Neural progenitor cell (in vitro differentiated cells): ENCODE measurements at regions not wholly inside any gene's neighbourhood (a gene's known extent, or its start where the extent isn't known, plus 50 kb on each side); places are given as distances from the start of the nearest gene placed in this dataset.

Source experiments
- DNase-seq: peaks from one replicate; pipeline ENCODE4 v3.0.0-alpha.2; 2016; ENCODE audit warnings: low spot score
- H2AFZ ChIP-seq: fragments of 200-600 bp; sonication (generic); replicated peaks from 2 replicates; pipeline ENCODE4 v1.6.1; 2016; ENCODE audit warnings: antibody characterized with exemption
- H3F3A ChIP-seq: fragments of 200-600 bp; sonication (generic); 2 replicates; pipeline ENCODE4 v1.6.1; 2016; ENCODE audit warnings: antibody characterized with exemption, low read depth
- H3K27ac ChIP-seq: fragments of 200-600 bp; sonication (generic); 2 replicates; pipeline ENCODE4 v1.5.1; 2016; ENCODE audit warnings: mild to moderate bottlenecking
- H3K27me3 ChIP-seq: fragments of 200-600 bp; sonication (generic); 2 replicates; pipeline ENCODE4 v1.6.1; 2016; ENCODE audit warnings: mild to moderate bottlenecking, moderate library complexity
- H3K36me3 ChIP-seq: fragments of 200-600 bp; sonication (generic); 2 replicates; pipeline ENCODE4 v1.5.1; 2016
- H3K4me1 ChIP-seq: fragments of 200-600 bp; sonication (generic); 2 replicates; pipeline ENCODE4 v1.6.1; 2016; ENCODE audit warnings: mixed run types
- H3K4me2 ChIP-seq: fragments of 200-600 bp; sonication (generic); 2 replicates; pipeline ENCODE4 v1.6.1; 2016
- H3K4me3 ChIP-seq: fragments of 200-600 bp; sonication (generic); 2 replicates; pipeline ENCODE4 v1.5.1; 2016
- H3K79me2 ChIP-seq: fragments of 200-600 bp; sonication (generic); 2 replicates; pipeline ENCODE4 v1.6.1; 2016; ENCODE audit warnings: low read depth
- H3K9ac ChIP-seq: fragments of 200-600 bp; sonication (generic); 2 replicates; pipeline ENCODE4 v1.6.1; 2016
- H3K9me3 ChIP-seq: fragments of 200-600 bp; sonication (generic); 2 replicates; pipeline ENCODE4 v1.5.1; 2016; ENCODE audit warnings: low read depth
- H4K20me1 ChIP-seq: fragments of 200-600 bp; sonication (generic); 2 replicates; pipeline ENCODE4 v1.6.1; 2016; ENCODE audit warnings: low read depth
- H3K27ac Mint-ChIP-seq: 3 replicates; pipeline ENCODE4 v1.8.0; 2021; ENCODE audit warnings: mixed read lengths
- H3K27me3 Mint-ChIP-seq: 2 replicates; pipeline ENCODE4 v1.8.0; 2022; ENCODE audit warnings: low read depth, mild to moderate bottlenecking, inconsistent platforms, moderate library complexity, mixed read lengths; ENCODE audit not compliant: insufficient read depth
- H3K36me3 Mint-ChIP-seq: 3 replicates; pipeline ENCODE4 v1.8.0; 2021; ENCODE audit warnings: mixed read lengths
- H3K4me1 Mint-ChIP-seq: 3 replicates; pipeline ENCODE4 v1.8.0; 2021; ENCODE audit warnings: mixed read lengths
- H3K4me3 Mint-ChIP-seq: 3 replicates; pipeline ENCODE4 v1.8.0; 2021; ENCODE audit warnings: mild to moderate bottlenecking, moderate library complexity, mixed read lengths
- H3K9me3 Mint-ChIP-seq: 3 replicates; pipeline ENCODE4 v1.8.0; 2020; ENCODE audit warnings: mixed read lengths
- EZH2 ChIP-seq: fragments of 200-600 bp; sonication (generic); IDR thresholded peaks from 2 replicates; pipeline ENCODE4 v1.6.1; 2017; ENCODE audit warnings: antibody characterized with exemption, mild to moderate bottlenecking, moderate library complexity
- EZH2phosphoT487 ChIP-seq: fragments of 200-600 bp; sonication (generic); IDR thresholded peaks from 2 replicates; pipeline ENCODE4 v1.6.1; 2017; ENCODE audit warnings: antibody characterized with exemption
- TF ChIP-seq, protein P1 (sequence below): fragments of 200-600 bp; sonication (generic); IDR thresholded peaks from 2 replicates; pipeline ENCODE4 v1.5.1; 2017; ENCODE audit warnings: antibody characterized with exemption, mild to moderate bottlenecking

DNA sequence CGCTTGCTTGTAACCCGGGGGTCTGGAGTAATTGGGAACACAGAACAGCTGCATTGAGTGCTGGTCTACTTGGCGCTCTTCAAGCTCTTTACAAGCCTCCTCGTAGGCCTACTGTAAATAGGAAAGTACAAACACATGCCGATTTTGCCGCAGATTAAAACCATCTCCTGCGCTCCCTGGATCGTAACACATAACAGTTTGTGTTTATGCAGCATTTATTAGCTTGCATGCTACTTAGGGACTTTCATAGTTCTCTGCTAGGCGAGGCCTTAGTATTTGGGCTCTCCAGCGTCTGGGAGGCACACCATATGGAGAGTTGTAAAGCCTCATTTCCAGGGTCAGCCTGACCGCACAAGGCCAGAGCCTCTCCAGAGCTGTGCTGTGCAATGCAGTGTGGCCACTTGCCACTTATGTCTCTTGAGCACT lies 84.0 kb upstream of the HAAO start:
- H3K36me3 Mint-ChIP-seq: no peaks in the 10 kb centered on the region

GRCh38 chr2:42875880-42876279 lies 83.5 kb upstream of the HAAO start:
- no peaks in the 10 kb centered on the region for H3K9me3 Mint-ChIP-seq
- TF ChIP-seq EZH2phosphoT487 (no peak), EZH2 (no peak)
- TF ChIP-seq, protein P1, sequence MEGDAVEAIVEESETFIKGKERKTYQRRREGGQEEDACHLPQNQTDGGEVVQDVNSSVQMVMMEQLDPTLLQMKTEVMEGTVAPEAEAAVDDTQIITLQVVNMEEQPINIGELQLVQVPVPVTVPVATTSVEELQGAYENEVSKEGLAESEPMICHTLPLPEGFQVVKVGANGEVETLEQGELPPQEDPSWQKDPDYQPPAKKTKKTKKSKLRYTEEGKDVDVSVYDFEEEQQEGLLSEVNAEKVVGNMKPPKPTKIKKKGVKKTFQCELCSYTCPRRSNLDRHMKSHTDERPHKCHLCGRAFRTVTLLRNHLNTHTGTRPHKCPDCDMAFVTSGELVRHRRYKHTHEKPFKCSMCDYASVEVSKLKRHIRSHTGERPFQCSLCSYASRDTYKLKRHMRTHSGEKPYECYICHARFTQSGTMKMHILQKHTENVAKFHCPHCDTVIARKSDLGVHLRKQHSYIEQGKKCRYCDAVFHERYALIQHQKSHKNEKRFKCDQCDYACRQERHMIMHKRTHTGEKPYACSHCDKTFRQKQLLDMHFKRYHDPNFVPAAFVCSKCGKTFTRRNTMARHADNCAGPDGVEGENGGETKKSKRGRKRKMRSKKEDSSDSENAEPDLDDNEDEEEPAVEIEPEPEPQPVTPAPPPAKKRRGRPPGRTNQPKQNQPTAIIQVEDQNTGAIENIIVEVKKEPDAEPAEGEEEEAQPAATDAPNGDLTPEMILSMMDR: no peak
- no peaks in the 10 kb centered on the region for H3K36me3 Mint-ChIP-seq
- no peak overlapping the region for H3K27ac Mint-ChIP-seq
- Histone ChIP-seq H3K27ac (no peak overlapping the region), H3K9ac (no peak overlapping the region), H3K79me2 (no peaks in the 10 kb centered on the region), H3K4me1 (no peaks in the 10 kb centered on the region), H3K9me3 (no peaks in the 10 kb centered on the region), H3K4me2 (no peak overlapping the region), H2AFZ (peak overlapping the region; percentile 64), H4K20me1 (no peaks in the 10 kb centered on the region), H3K36me3 (no peaks in the 10 kb centered on the region), H3K27me3 (no peaks in the 10 kb centered on the region), H3F3A (no peaks in the 10 kb centered on the region), H3K4me3 (no peak overlapping the region)
- DNase-seq: no peak
- no peak overlapping the region for H3K4me3 Mint-ChIP-seq
- H3K27me3 Mint-ChIP-seq: peaks cover 6% of the 10 kb centered on the region
- H3K4me1 Mint-ChIP-seq: peaks cover 9% of the 10 kb centered on the region

More for the DNA sequence above, 84.0 kb upstream of the HAAO start:
- H3K4me3 ChIP-seq: no peak overlapping the region
- H3K9ac ChIP-seq: no peak overlapping the region
- no peak for DNase-seq
- H3K4me1 ChIP-seq: no peaks in the 10 kb centered on the region
- H4K20me1 ChIP-seq: no peaks in the 10 kb centered on the region
- no peak overlapping the region for H3K27ac ChIP-seq
- Mint-ChIP-seq H3K9me3 (no peaks in the 10 kb centered on the region), H3K4me1 (peaks cover 9% of the 10 kb centered on the region), H3K4me3 (no peak overlapping the region), H3K27me3 (peaks cover 6% of the 10 kb centered on the region), H3K27ac (no peak overlapping the region)
- TF ChIP-seq EZH2 (no peak), EZH2phosphoT487 (no peak)
- TF ChIP-seq, protein P1: no peak
- no peaks in the 10 kb centered on the region for H3F3A ChIP-seq
- H3K79me2 ChIP-seq: no peaks in the 10 kb centered on the region
- H3K4me2 ChIP-seq: no peak overlapping the region
- H3K36me3 ChIP-seq: no peaks in the 10 kb centered on the region
- H2AFZ ChIP-seq: no peak overlapping the region
- no peaks in the 10 kb centered on the region for H3K9me3 ChIP-seq
- no peaks in the 10 kb centered on the region for H3K27me3 ChIP-seq

DNA sequence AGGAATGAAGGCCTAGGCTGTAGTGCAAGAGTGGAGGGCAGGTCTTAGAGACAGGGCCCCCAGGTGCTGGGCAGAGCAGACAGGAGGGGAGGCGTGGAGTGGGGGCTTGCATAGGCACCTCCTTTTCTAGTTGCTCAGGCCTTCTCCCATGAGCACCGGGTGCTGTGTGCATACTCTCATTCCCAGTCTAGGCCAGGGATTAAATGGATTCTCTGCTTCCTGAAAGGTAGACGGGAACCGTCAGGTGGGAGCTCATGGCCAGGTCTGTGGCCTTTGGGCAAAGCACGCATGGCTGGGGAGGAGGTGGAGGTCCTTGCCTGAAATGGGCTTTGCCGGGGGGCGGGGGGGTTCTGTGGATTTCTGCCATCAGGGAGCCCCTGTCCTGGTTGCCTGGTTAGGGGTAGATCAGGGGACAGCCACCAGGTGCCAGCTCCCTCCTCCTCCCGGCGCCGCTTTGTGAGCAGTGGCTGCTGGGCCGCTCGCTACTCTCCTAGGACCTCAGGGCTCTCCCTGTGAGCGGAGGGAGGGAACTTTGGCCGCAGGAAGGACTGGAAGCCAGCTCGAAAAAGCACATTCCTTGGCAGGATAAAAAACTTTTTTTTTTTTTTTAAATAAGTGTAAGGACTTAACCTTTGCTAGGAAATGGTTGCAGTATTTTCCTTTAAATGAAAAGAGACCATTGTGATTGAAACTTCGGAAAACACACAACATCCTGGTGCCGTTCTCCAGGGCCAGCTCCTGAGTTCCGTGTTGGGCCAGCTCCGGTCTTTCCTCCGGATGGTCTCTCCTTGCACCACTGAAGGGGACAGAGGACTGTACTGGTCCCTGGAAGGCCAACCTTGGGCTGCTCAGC lies 82.8 kb upstream of the HAAO start:
- Mint-ChIP-seq H3K4me1 (peaks cover 9% of the 10 kb centered on the region), H3K36me3 (no peaks in the 10 kb centered on the region), H3K4me3 (no peak overlapping the region), H3K27me3 (peaks cover 6% of the 10 kb centered on the region), H3K27ac (no peak overlapping the region), H3K9me3 (no peaks in the 10 kb centered on the region)
- no peaks in the 10 kb centered on the region for H3K4me1 ChIP-seq
- no peaks in the 10 kb centered on the region for H3F3A ChIP-seq
- no peaks in the 10 kb centered on the region for H4K20me1 ChIP-seq
- no peak overlapping the region for H3K4me2 ChIP-seq
- H3K36me3 ChIP-seq: no peaks in the 10 kb centered on the region
- H2AFZ ChIP-seq: peak overlapping the region; percentile 64
- no peak for DNase-seq
- H3K4me3 ChIP-seq: no peak overlapping the region
- H3K9ac ChIP-seq: no peak overlapping the region
- no peaks in the 10 kb centered on the region for H3K27me3 ChIP-seq
- TF ChIP-seq, protein P1: no peak
- TF ChIP-seq EZH2 (no peak), EZH2phosphoT487 (no peak)
- H3K79me2 ChIP-seq: no peaks in the 10 kb centered on the region
- H3K9me3 ChIP-seq: no peaks in the 10 kb centered on the region
- no peak overlapping the region for H3K27ac ChIP-seq
